HUES48 (cell line): ENCODE measurements at regions not wholly inside any gene's neighbourhood (a gene's known extent, or its start where the extent isn't known, plus 50 kb on each side); places are given as distances from the start of the nearest gene placed in this dataset.

Source experiments
- H3K27ac ChIP-seq: one replicate; pipeline ENCODE4 v1.7.0; 2013; ENCODE audit warnings: low read depth, low read length, inconsistent platforms
- H3K27me3 ChIP-seq: 2 replicates; pipeline ENCODE4 v1.6.1; 2013; ENCODE audit warnings: mild to moderate bottlenecking, low read length; ENCODE audit not compliant: control insufficient read depth, insufficient read depth
- H3K36me3 ChIP-seq: 2 replicates; pipeline ENCODE4 v1.6.1; 2013; ENCODE audit warnings: low read length; ENCODE audit not compliant: control insufficient read depth, insufficient read depth
- H3K4me1 ChIP-seq: 2 replicates; pipeline ENCODE4 v1.6.1; 2013; ENCODE audit warnings: mild to moderate bottlenecking, low read length; ENCODE audit not compliant: control insufficient read depth, insufficient read depth
- H3K4me3 ChIP-seq: 2 replicates; pipeline ENCODE4 v1.5.1; 2013; ENCODE audit warnings: mild to moderate bottlenecking, low read depth, low read length
- H3K9ac ChIP-seq: 2 replicates; pipeline ENCODE4 v1.6.1; 2013; ENCODE audit warnings: mild to moderate bottlenecking, low read depth, low read length, moderate library complexity
- H3K9me3 ChIP-seq: 2 replicates; pipeline ENCODE4 v1.6.1; 2013; ENCODE audit warnings: low read length; ENCODE audit not compliant: control insufficient read depth, insufficient read depth

- H3K4me1 ChIP-seq = no peaks in the 10 kb centered on the region
- H3K27ac ChIP-seq = no peak overlapping the region
These were observed 123.4 kb downstream of the SPCS3 start for GRCh38 chr4:176443117-176443516.

GRCh38 chr4:176443646-176444409 is 124.1 kb downstream of the SPCS3 start:
- Histone ChIP-seq H3K27me3 (no peaks in the 10 kb centered on the region), H3K9ac (no peak overlapping the region), H3K4me3 (no peak overlapping the region), H3K27ac (no peak overlapping the region), H3K9me3 (no peaks in the 10 kb centered on the region), H3K4me1 (no peaks in the 10 kb centered on the region), H3K36me3 (no peaks in the 10 kb centered on the region)

More at GRCh38 chr4:176443117-176443516, 123.4 kb downstream of the SPCS3 start:
- Histone ChIP-seq H3K27me3 (no peaks in the 10 kb centered on the region), H3K9ac (no peak overlapping the region), H3K4me3 (no peak overlapping the region), H3K36me3 (no peaks in the 10 kb centered on the region), H3K9me3 (no peaks in the 10 kb centered on the region)

- Histone ChIP-seq H3K36me3 (no peaks in the 10 kb centered on the region), H3K9me3 (no peaks in the 10 kb centered on the region), H3K27me3 (no peaks in the 10 kb centered on the region), H3K27ac (no peak overlapping the region), H3K4me1 (no peaks in the 10 kb centered on the region), H3K9ac (no peak overlapping the region), H3K4me3 (no peak overlapping the region)
These were observed 125.0 kb downstream of the SPCS3 start for GRCh38 chr4:176444741-176445140.

- Histone ChIP-seq H3K4me3 (no peak overlapping the region), H3K27ac (no peak overlapping the region), H3K27me3 (no peaks in the 10 kb centered on the region), H3K4me1 (peaks cover 5% of the 10 kb centered on the region), H3K36me3 (no peaks in the 10 kb centered on the region), H3K9ac (no peak overlapping the region), H3K9me3 (no peaks in the 10 kb centered on the region)
These were observed 129.0 kb downstream of the SPCS3 start for GRCh38 chr4:176448761-176449160.

- H3K27ac ChIP-seq = no peak overlapping the region
- no peaks in the 10 kb centered on the region for H3K27me3 ChIP-seq
- H3K9me3 ChIP-seq = no peaks in the 10 kb centered on the region
- H3K4me1 ChIP-seq = peaks cover 7% of the 10 kb centered on the region
- no peaks in the 10 kb centered on the region for H3K36me3 ChIP-seq
- no peak overlapping the region for H3K4me3 ChIP-seq
- no peak overlapping the region for H3K9ac ChIP-seq
These were observed 131.7 kb downstream of the SPCS3 start for GRCh38 chr4:176451443-176451842.

- Histone ChIP-seq H3K9me3 (no peaks in the 10 kb centered on the region), H3K9ac (no peak overlapping the region), H3K27me3 (no peaks in the 10 kb centered on the region), H3K4me1 (peaks cover 7% of the 10 kb centered on the region), H3K4me3 (no peak overlapping the region), H3K36me3 (no peaks in the 10 kb centered on the region), H3K27ac (no peak overlapping the region)
These were observed 133.3 kb downstream of the SPCS3 start for GRCh38 chr4:176453079-176453478.

- no peaks in the 10 kb centered on the region for H3K9me3 ChIP-seq
These were observed 133.9 kb downstream of the SPCS3 start for GRCh38 chr4:176453658-176454057.

GRCh38 chr4:176464748-176465147 is 145.0 kb downstream of the SPCS3 start:
- H3K4me1 ChIP-seq = no peaks in the 10 kb centered on the region
- no peaks in the 10 kb centered on the region for H3K9me3 ChIP-seq
- no peak overlapping the region for H3K9ac ChIP-seq
- no peaks in the 10 kb centered on the region for H3K27me3 ChIP-seq
- no peak overlapping the region for H3K27ac ChIP-seq
- no peak overlapping the region for H3K4me3 ChIP-seq
- H3K36me3 ChIP-seq = no peaks in the 10 kb centered on the region

More at GRCh38 chr4:176453658-176454057, 133.9 kb downstream of the SPCS3 start:
- Histone ChIP-seq H3K9ac (no peak overlapping the region), H3K27me3 (no peaks in the 10 kb centered on the region), H3K4me3 (no peak overlapping the region), H3K27ac (no peak overlapping the region), H3K36me3 (no peaks in the 10 kb centered on the region), H3K4me1 (peaks cover 7% of the 10 kb centered on the region)

- H3K4me1 ChIP-seq = no peaks in the 10 kb centered on the region
- no peak overlapping the region for H3K27ac ChIP-seq
- H3K9ac ChIP-seq = no peak overlapping the region
- H3K4me3 ChIP-seq = no peak overlapping the region
- H3K27me3 ChIP-seq = no peaks in the 10 kb centered on the region
- no peaks in the 10 kb centered on the region for H3K9me3 ChIP-seq
- no peaks in the 10 kb centered on the region for H3K36me3 ChIP-seq
These were observed 147.2 kb downstream of the SPCS3 start for GRCh38 chr4:176467001-176467400.

- Histone ChIP-seq H3K27me3 (no peaks in the 10 kb centered on the region), H3K4me1 (no peaks in the 10 kb centered on the region), H3K9ac (no peak overlapping the region), H3K36me3 (no peaks in the 10 kb centered on the region), H3K9me3 (no peaks in the 10 kb centered on the region), H3K4me3 (no peak overlapping the region), H3K27ac (no peak overlapping the region)
These were observed 149.8 kb downstream of the SPCS3 start for GRCh38 chr4:176469546-176469945.

- Histone ChIP-seq H3K9ac (no peak overlapping the region), H3K4me3 (no peak overlapping the region), H3K36me3 (no peaks in the 10 kb centered on the region), H3K9me3 (0 out of 2 replicates have a peak, but pooled peaks cover 3% of the 10 kb centered on the region), H3K27me3 (no peaks in the 10 kb centered on the region), H3K27ac (no peak overlapping the region), H3K4me1 (no peaks in the 10 kb centered on the region)
These were observed 150.9 kb downstream of the SPCS3 start for GRCh38 chr4:176470671-176471070.
